Dermis blood vessel endothelial cell (primary cell): ENCODE measurements at regions not wholly inside any gene's neighbourhood (a gene's known extent, or its start where the extent isn't known, plus 50 kb on each side); places are given as distances from the start of the nearest gene placed in this dataset.
"Not testable (repeated sequence)": the region's sequence is repeated elsewhere in the genome, so short reads cannot be mapped to it uniquely, and the experiment has no call there.

ENCODE experiments used
- DNase-seq: peaks from one replicate; pipeline ENCODE4 v3.0.0; 2010

- no peak for DNase-seq
Observed at GRCh38 chr13:81203783-81204182, 862.9 kb upstream of the SPRY2 start.

DNA sequence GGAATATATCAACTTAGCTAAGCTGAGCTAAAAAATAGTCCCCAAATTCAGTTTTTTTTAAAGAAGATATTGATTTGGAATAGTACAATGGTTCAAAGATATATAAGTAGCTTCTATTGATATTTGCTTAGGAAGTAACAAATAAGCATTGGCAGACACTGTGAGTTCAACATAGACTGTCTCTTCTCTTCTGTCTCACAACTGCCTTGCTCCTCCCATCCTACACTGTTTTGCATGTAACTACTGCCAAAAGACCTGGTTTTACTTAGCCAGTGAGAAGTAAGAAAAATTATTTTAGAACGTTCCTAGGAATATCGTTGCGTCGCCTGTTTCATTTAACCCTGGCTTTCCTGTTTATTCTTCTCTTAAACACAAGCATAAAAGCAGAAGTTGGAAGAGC is 859.0 kb upstream of the SPRY2 start:
- no peak for DNase-seq

DNA sequence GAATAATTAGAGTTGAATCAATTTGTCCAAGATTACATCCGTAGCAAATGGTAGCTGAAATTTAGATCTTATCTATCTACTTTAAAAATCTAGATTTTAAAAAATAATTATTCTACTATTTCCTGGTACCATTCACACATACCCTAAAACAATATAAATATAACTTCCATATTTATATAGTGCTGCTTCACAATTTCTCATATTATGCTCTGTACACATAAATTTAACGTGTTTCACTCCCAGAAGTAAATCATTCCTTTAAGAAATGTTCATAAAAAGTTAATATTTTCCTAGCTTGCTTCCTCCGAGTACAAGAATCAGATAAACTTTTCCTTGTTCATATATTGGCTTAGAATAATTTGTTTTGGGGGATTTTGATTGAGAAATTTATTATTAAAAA is 857.0 kb upstream of the SPRY2 start:
- no peak for DNase-seq

DNA sequence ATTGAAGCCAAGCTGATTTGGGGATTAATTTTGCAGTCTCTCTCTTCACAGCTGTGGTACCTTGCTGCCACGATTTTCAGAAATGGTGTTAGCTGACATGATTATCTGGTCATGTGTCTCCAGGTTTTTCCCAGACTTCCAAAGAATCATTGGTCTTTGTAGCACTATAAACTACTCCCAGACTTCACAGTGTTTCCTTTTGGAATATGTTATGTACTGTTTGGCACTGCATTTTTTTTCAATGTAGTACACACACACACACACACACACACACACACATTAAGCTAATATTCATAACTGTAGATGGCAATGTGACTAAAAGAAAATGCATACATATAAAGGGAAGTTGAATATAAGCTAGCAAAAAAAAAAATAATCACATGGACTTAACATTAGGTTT is 856.6 kb upstream of the SPRY2 start:
- DNase-seq, result no peak

DNA sequence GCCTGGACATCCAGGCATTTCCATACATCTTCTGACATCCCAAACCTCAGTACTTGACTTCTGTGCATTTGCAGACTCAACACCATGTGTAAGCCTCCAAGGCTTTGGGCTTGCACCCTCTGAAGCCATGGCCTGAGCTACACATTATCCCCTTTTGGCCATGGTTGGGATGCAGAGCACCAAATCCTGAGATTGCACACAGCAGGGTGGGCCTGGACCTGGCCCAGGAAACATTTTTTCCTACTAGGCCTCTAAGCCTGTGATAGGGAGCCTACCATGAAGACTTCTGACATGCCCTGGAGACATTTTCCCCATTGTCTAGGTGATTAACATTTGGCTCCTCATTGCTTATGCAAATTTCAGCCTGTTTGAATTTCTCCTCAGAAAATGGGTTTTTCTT is 853.4 kb upstream of the SPRY2 start:
- no peak for DNase-seq

GRCh38 chr13:81184556-81185265 is 843.8 kb upstream of the SPRY2 start:
- DNase-seq, result no peak

DNA sequence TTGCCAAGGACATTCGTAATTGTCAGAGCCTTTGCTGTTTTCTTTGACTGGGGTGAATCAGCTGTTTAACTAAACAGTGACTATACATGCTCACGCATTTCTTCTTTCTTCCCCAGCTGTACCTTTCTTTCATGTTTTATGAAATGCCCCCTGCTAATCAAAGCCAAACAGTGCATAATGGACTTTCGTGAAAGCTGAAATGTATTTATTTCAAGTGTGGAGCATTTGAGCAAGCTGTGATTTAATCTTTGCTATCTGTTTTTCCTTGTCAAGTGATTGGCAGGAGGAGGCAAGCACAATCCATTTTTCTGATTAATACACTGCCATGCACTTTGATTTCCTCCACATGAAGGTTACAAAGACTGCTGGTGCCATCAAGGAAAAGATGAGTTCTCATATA is 831.7 kb upstream of the SPRY2 start:
- no peak for DNase-seq

GRCh38 chr13:81171065-81171647 is 830.2 kb upstream of the SPRY2 start:
- DNase-seq, result peak; percentile 39

- not testable (repeated sequence) for DNase-seq
Observed at GRCh38 chr13:81163823-81164222, 822.9 kb upstream of the SPRY2 start.

DNA sequence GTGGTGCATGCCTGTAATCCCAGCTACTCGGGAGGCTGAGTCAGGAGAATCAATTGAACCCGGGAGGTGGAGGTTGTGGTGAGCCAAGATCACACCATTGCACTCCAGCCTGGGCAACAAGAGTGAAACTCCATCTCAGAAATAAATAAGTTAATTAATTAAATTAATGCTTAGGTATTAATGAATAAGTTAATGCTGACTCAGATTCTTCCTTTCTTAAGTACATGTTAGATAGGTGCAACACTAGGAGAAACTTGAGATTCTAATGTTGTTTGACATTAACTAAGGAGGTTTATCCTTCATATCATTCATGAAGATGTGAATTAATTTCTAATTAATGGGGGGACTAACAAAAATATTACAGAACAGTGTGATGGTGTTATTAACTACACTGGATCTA is 812.6 kb upstream of the SPRY2 start:
- DNase-seq, result no peak

DNA sequence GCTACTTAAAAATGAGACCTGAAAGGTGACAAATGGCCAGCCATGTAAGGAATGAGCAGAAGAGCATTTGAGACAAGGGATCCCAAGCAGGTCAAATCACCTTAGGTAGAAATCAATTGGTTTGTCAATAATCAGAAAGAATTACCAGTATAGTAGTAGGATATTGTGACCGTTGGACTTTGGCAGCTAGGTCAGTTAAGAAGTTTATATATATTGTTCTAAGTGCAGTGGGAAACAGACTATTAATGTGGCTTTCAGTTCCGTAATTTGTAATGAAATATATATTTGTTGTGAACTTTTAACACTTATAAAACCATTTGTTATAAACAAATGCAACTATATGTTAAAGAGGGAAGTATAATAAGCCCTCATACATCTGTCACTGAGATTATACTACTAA is 807.9 kb upstream of the SPRY2 start:
- DNase-seq, result no peak

- not testable (repeated sequence) for DNase-seq
Observed at GRCh38 chr13:81146576-81146975, 805.6 kb upstream of the SPRY2 start.

DNA sequence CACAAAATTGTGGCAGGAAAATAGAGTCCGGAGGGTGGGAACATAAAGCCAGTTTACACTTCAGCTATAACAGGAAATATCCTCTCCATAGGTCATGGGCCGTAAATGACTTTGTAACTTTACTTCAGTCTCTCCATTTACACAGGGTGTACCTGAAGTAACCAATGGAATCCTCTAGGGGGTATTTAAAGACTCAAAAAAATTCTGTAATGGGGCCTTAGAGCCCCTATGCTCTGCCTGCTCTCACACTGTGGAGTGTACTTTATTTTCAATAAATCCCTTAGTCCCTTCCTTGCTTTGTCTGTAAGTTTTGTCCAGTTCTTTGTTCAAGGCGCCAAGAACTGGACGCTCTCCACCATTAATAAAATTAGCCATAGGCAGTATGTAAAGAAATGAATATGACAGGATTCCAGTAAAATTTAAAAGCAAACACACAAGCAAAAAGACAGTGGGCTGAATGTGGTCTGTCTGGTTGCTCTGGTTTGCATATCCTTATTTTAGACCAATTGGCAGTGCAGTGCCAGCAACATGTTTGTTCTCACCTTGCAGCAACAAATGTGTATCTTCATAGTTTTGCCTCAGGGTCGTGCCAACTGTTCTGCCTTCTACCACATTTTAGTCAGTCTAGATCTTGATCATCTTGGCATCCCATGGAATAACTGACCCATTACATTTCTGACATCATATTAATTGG is 801.5 kb upstream of the SPRY2 start:
- DNase-seq, result no peak

DNA sequence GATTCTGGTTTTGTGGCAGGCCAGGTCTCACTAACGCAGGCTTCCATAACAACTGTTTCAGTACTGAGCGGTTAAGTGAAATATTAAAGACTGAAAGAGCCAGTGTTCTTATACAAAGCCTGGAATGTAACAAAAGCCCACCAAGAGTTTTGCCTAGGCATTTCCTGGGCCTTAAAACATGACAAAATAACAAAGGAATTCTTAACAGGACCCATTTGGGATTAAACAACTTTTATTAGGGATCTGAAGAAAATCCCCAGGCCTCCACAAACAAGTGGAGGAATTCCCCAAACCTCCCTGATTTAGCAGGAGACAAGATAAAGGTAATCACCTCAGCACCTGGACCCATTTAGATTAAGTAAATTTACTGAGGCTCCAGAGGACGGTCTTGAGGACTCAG is 799.7 kb upstream of the SPRY2 start:
- DNase-seq, result no peak

GRCh38 chr13:81139987-81140386 is 799.1 kb upstream of the SPRY2 start:
- DNase-seq, result no peak

GRCh38 chr13:81138353-81138980 is 797.5 kb upstream of the SPRY2 start:
- DNase-seq, result no peak

DNA sequence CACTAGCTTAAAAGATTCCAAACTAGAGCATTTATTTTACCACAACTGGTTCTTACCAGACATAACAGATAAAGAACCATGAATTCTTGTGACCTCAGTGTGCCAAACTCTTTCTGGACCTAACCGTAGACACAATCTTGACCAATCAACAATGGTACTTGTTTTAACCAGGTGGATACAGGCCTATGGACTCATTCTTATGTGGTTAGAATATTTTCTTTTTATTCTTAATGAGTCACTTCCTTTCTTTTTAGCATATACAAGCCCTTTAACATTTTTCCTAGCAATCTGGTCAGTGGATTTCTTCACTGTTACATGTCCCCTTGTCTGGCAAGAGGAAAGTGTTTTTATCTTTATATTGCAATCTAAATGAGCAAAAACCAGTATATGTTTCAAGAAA is 792.1 kb upstream of the SPRY2 start:
- DNase-seq, result no peak

DNA sequence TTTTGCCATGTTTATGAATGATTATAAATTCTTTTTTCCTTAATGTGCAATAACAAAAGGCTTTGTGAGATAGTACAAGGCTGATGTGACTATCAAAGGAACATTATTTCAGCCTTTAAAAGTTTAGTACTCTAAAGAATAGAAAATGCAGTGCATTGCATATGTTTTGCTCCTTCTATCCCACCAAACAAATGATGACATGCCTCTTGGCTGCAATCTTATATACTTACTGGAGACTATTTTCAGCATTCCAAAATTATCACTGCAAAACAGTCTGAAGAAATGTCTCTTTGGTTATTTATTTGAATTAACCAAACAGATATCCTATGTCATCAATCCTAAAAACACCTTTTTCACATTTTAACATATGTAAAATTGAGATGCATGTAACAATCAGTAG is 776.5 kb upstream of the SPRY2 start:
- DNase-seq, result no peak

GRCh38 chr13:81116461-81117282 is 775.7 kb upstream of the SPRY2 start:
- DNase-seq, result no peak

DNA sequence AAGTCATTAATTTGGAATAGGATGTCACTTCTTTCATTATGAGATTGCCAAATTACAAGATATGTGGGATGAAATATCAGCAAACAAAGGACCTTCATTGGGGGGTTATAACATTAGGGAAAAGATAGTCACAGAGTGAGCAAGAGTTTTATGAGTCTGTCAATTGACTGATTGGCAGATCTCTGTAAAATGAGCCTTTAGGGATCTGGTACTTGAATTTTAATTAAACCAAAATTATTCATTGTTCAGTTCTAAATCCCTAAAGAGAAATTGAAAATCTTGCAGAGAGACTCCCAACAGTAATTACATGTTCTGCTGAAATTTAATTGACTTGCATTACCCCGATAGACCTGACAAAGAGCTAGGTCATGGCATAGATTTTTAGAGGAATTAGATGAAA is 768.1 kb upstream of the SPRY2 start:
- DNase-seq, result no peak

- no peak for DNase-seq
Observed at GRCh38 chr13:81106348-81106747, 765.4 kb upstream of the SPRY2 start.

DNA sequence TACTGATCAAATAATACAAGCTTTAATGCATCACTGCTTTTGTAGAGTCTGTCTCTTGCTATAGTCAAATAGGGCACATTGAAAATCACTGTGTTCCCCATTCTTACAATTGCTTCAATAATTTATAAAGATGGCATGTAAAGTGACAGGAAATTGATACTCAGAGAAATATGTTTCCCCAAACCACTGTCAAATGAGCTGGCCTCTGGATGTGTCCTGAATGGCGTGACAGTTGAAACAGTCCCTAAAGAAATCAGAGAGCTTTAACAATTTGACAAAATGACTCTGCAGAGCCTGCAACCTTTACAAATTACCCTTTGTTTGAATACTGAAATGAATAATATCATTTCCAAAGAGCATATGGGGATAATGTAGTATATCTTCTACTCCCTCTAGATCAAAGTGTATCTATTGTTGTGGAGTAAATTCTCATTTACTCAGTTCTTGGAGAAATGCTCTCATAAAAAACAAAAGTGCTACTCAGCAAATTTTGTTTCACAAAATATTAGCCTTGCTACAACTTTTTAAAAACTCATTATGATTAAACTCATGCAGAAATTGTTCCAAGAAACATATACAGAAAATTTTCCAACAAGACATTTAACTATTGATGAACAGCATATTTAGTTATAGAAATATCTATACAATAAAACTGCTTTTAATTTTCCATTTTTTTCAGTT is 763.2 kb upstream of the SPRY2 start:
- no peak for DNase-seq
